CD4-positive, alpha-beta T cell treated with Interferon alpha-2 for 1 hour (primary cell): ENCODE measurements at regions not wholly inside any gene's neighbourhood (a gene's known extent, or its start where the extent isn't known, plus 50 kb on each side); places are given as distances from the start of the nearest gene placed in this dataset.
"Not testable (repeated sequence)": the region's sequence is repeated elsewhere in the genome, so short reads cannot be mapped to it uniquely, and the experiment has no call there.

Source experiments
- DNase-seq, 2 donors: peaks; one replicate each; pipeline ENCODE4 v3.0.0-alpha.2; 2020 to 2022

- DNase-seq, result no peak
Measured at GRCh38 chr7:110420788-110421187, 670.1 kb upstream of the LRRN3 start.

- DNase-seq, result no peak
Measured at GRCh38 chr7:110421490-110422241, 669.3 kb upstream of the LRRN3 start.

- DNase-seq, result no peak
Measured at GRCh38 chr7:110432061-110432553, 658.8 kb upstream of the LRRN3 start.

- not testable (repeated sequence) for DNase-seq
Measured at GRCh38 chr7:110438926-110439325, 652.0 kb upstream of the LRRN3 start.

GRCh38 chr7:110442381-110442837 lies 648.5 kb upstream of the LRRN3 start:
- DNase-seq, result no peak

GRCh38 chr7:110446658-110447057 lies 644.3 kb upstream of the LRRN3 start:
- DNase-seq, result no peak

GRCh38 chr7:110448918-110449317 lies 642.0 kb upstream of the LRRN3 start:
- no peak for DNase-seq

GRCh38 chr7:110454713-110455112 lies 636.2 kb upstream of the LRRN3 start:
- no peak for DNase-seq

GRCh38 chr7:110461621-110462020 lies 629.3 kb upstream of the LRRN3 start:
- DNase-seq, result no peak

GRCh38 chr7:110470420-110470819 lies 620.5 kb upstream of the LRRN3 start:
- DNase-seq, result no peak

- DNase-seq, result not testable (repeated sequence)
Measured at GRCh38 chr7:110472419-110472818, 618.5 kb upstream of the LRRN3 start.

GRCh38 chr7:110480964-110481363 lies 610.0 kb upstream of the LRRN3 start:
- no peak for DNase-seq

- no peak for DNase-seq
Measured at GRCh38 chr7:110483553-110483952, 607.4 kb upstream of the LRRN3 start.

- DNase-seq, result no peak
Measured at GRCh38 chr7:110484356-110484755, 606.6 kb upstream of the LRRN3 start.

GRCh38 chr7:110486549-110486948 lies 604.4 kb upstream of the LRRN3 start:
- no peak for DNase-seq

GRCh38 chr7:110502888-110503465 lies 588.0 kb upstream of the LRRN3 start:
- no peak for DNase-seq

- no peak for DNase-seq
Measured at GRCh38 chr7:110507369-110507768, 583.6 kb upstream of the LRRN3 start.

- DNase-seq, result no peak
Measured at GRCh38 chr7:110507832-110508231, 583.1 kb upstream of the LRRN3 start.

GRCh38 chr7:110514975-110515551 lies 575.9 kb upstream of the LRRN3 start:
- not testable (repeated sequence) for DNase-seq

- no peak for DNase-seq
Measured at GRCh38 chr7:110519851-110520250, 571.1 kb upstream of the LRRN3 start.

- no peak for DNase-seq
Measured at GRCh38 chr7:110521357-110521911, 569.5 kb upstream of the LRRN3 start.

GRCh38 chr7:110522061-110522760 lies 568.7 kb upstream of the LRRN3 start:
- DNase-seq, result no peak

GRCh38 chr7:110522761-110523200 lies 568.1 kb upstream of the LRRN3 start:
- DNase-seq, result no peak
